ENCODE measurements at regions not wholly inside any gene's neighbourhood (a gene's known extent, or its start where the extent isn't known, plus 50 kb on each side); places are given as distances from the start of the nearest gene placed in this dataset.
"Not testable (repeated sequence)": the region's sequence is repeated elsewhere in the genome, so short reads cannot be mapped to it uniquely, and the experiment has no call there.

DNA sequence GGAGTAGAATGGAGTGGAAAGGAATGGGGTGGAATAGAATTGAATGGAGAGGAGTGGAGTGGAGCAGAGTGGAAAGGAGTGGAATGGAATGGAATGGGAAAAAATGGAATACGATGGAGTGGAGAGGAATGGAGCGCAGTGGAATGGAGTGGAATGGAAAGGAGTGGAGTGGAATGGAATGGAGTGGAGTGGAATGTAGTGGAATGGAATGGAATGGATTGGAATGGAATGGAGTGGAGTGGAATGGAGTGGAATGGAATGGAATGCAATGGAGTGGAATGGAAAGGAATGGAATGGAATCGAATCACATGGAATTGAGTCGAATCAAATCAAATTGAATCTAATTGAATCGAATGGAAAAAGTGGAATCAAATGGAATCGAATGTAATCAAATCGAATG lies 1016.1 kb downstream of the CDY1 start:
- FAIRE-seq (no peak), DNase-seq (no peak)
- no peaks in the 10 kb centered on the region for H3K27me3 ChIP-seq (ENCODE audit: control insufficient read depth in 3 of 3, insufficient read depth in 3 of 3, low read length in 3 of 3)
- no peak overlapping the region for H3K4me3 ChIP-seq (ENCODE audit: low read depth in 1 of 3, low read length in 3 of 3)
- WGBS, 3 donors = 86 to 94% methylated on average over 7 of the region's 7 CpGs; no CpG with 5 or more reads in 1 of the 3 donors
- no peak overlapping the region for H3K27ac ChIP-seq (ENCODE audit: low read depth in 1 of 3, low read length in 2 of 3)
- H3K36me3 ChIP-seq (ENCODE audit: control insufficient read depth in 3 of 3, insufficient read depth in 2 of 3, low read depth in 1 of 3, low read length in 3 of 3) = no peaks in the 10 kb centered on the region
- H3K9me3 ChIP-seq (ENCODE audit: control insufficient read depth in 2 of 2, insufficient read depth in 1 of 2, low read depth in 1 of 2, low read length in 1 of 2) = peaks cover 0 to 8% of the 10 kb centered on the region in 2 donors
- H3K4me1 ChIP-seq (ENCODE audit: control insufficient read depth in 3 of 3, insufficient read depth in 2 of 3, low read depth in 1 of 3, low read length in 2 of 3) = no peaks in the 10 kb centered on the region

DNA sequence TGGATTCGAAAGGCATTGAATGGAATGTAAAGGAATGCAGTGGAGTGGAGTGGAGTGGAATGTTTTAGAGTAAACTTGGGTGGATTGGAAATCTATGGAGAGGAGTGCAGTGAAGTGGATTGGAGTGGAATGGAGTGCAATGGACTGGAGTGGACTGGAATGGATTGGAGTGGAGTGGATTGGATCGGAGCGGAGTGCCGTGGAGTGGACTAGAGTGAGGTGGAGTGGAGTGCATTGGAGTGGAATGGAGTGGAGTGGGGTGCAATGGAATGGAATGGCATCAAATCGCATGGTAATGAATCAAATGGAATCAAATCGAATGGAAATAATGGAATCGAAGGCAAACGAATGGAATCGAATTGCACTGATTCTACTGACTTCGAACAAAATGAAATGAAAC lies 1023.9 kb downstream of the CDY1 start:
- not testable (repeated sequence) for H3K27ac ChIP-seq (ENCODE audit: low read depth in 1 of 3, low read length in 2 of 3); H3K4me3 ChIP-seq (ENCODE audit: low read depth in 1 of 3, low read length in 3 of 3); H3K36me3 ChIP-seq (ENCODE audit: control insufficient read depth in 3 of 3, insufficient read depth in 2 of 3, low read depth in 1 of 3, low read length in 3 of 3); DNase-seq; H3K27me3 ChIP-seq (ENCODE audit: control insufficient read depth in 3 of 3, insufficient read depth in 3 of 3, low read length in 3 of 3); H3K9me3 ChIP-seq (ENCODE audit: control insufficient read depth in 2 of 2, insufficient read depth in 1 of 2, low read depth in 1 of 2, low read length in 1 of 2); H3K4me1 ChIP-seq (ENCODE audit: control insufficient read depth in 3 of 3, insufficient read depth in 2 of 3, low read depth in 1 of 3, low read length in 2 of 3); FAIRE-seq
- 80 to 86% (median 84%) methylated on average over 10 of the region's 10 CpGs for WGBS, 3 donors

DNA sequence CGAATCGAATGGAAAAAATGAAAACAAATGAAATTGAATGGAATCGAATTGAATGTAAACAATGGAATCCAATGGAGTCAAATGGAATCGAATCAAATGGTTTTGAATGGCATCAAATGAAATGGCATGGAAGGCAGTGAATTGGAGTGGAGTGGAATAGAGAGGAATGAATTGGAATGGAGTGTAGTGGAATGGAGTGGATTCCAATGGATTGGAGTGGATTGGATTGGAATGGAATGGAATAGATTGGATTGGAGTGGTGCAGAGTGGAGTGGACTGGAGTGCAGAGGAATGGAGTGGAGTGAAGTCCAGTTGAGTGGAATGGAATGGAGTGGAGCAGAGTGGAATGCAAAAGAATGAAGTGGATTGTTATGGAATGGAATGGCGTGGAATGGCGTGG lies 1026.3 kb downstream of the CDY1 start:
- not testable (repeated sequence) for FAIRE-seq
- WGBS, 3 donors = 67 to 82% (median 79%) methylated on average over 3 to 6 of the region's 6 CpGs

DNA sequence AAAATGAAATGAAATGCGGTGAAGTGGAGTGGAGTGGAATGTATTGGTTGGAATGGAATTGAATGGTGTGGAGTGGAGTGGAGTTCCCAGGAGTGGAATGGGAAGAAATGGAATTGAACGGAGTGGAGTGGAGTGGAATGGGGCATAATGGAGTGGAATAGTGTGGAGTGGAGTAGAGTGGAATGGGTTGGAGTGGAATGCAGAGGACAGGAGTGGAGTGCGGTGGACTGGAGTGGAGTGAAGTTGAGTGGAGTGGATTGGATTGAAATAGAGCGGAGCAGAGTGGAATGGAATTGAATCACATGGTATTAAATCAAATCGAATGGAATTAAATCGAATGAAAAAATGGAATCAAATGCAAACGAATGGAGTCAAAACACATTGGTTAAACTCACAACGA lies 1042.3 kb downstream of the CDY1 start:
- H3K4me3 ChIP-seq (ENCODE audit: low read depth in 1 of 3, low read length in 3 of 3); H3K27ac ChIP-seq (ENCODE audit: low read depth in 1 of 3, low read length in 2 of 3); DNase-seq; H3K36me3 ChIP-seq (ENCODE audit: control insufficient read depth in 3 of 3, insufficient read depth in 2 of 3, low read depth in 1 of 3, low read length in 3 of 3); FAIRE-seq; H3K27me3 ChIP-seq (ENCODE audit: control insufficient read depth in 3 of 3, insufficient read depth in 3 of 3, low read length in 3 of 3); H3K4me1 ChIP-seq (ENCODE audit: control insufficient read depth in 3 of 3, insufficient read depth in 2 of 3, low read depth in 1 of 3, low read length in 2 of 3): not testable (repeated sequence)
- WGBS, 3 donors = 53 to 78% (median 70%) methylated on average over 2 to 8 of the region's 8 CpGs
- H3K9me3 ChIP-seq (ENCODE audit: control insufficient read depth in 2 of 2, insufficient read depth in 1 of 2, low read depth in 1 of 2, low read length in 1 of 2) = peaks cover 0 to 12% of the 10 kb centered on the region in 2 donors

More for the DNA sequence above, 1026.3 kb downstream of the CDY1 start:
- H3K4me3 ChIP-seq (ENCODE audit: low read depth in 1 of 3, low read length in 3 of 3); H3K9me3 ChIP-seq (ENCODE audit: control insufficient read depth in 2 of 2, insufficient read depth in 1 of 2, low read depth in 1 of 2, low read length in 1 of 2); H3K36me3 ChIP-seq (ENCODE audit: control insufficient read depth in 3 of 3, insufficient read depth in 2 of 3, low read depth in 1 of 3, low read length in 3 of 3); DNase-seq; H3K27me3 ChIP-seq (ENCODE audit: control insufficient read depth in 3 of 3, insufficient read depth in 3 of 3, low read length in 3 of 3); H3K4me1 ChIP-seq (ENCODE audit: control insufficient read depth in 3 of 3, insufficient read depth in 2 of 3, low read depth in 1 of 3, low read length in 2 of 3); H3K27ac ChIP-seq (ENCODE audit: low read depth in 1 of 3, low read length in 2 of 3): not testable (repeated sequence)

DNA sequence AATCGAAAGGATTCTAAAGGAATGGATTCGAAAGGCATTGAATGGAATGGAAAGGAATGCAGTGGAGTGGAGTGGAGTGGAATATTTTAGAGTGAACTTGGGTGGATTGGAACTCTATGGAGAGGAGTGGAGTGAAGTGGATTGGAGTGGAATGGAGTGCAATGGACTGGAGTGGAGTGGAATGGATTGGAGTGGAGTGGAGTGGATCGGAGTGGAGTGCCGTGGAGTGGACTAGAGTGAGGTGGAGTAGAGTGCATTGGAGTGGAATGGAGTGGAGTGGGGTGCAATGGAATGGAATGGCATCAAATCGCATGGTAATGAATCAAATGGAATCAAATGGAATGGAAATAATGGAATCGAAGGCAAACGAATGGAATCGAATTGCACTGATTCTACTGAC lies 1044.8 kb downstream of the CDY1 start:
- H3K36me3 ChIP-seq (ENCODE audit: control insufficient read depth in 3 of 3, insufficient read depth in 2 of 3, low read depth in 1 of 3, low read length in 3 of 3); H3K27me3 ChIP-seq (ENCODE audit: control insufficient read depth in 3 of 3, insufficient read depth in 3 of 3, low read length in 3 of 3); H3K4me1 ChIP-seq (ENCODE audit: control insufficient read depth in 3 of 3, insufficient read depth in 2 of 3, low read depth in 1 of 3, low read length in 2 of 3); H3K4me3 ChIP-seq (ENCODE audit: low read depth in 1 of 3, low read length in 3 of 3); DNase-seq; H3K27ac ChIP-seq (ENCODE audit: low read depth in 1 of 3, low read length in 2 of 3); FAIRE-seq: not testable (repeated sequence)
- peaks cover 0 to 23% of the 10 kb centered on the region in 2 donors for H3K9me3 ChIP-seq (ENCODE audit: control insufficient read depth in 2 of 2, insufficient read depth in 1 of 2, low read depth in 1 of 2, low read length in 1 of 2)
- WGBS, 3 donors = 66 to 78% (median 76%) methylated on average over 3 to 8 of the region's 8 CpGs

DNA sequence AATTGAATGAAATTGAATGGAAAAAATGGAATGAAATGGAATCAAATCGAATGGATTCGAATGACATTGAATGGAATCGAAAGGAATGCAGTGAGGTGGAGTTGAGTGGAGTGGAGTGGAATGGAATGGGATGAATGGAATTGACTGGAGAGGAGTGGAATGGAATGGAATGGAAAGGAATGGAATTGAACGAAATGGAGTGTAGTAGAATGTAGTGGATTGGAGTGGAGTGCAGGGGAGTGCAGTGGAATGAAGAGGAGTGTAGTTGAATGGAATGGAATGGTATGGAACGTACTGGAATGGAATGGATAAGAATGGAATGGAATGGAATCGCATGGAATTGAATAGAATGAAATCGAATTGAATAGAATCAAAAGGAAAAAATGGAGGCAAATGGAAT lies 1047.3 kb downstream of the CDY1 start:
- not testable (repeated sequence) for H3K27me3 ChIP-seq (ENCODE audit: control insufficient read depth in 3 of 3, insufficient read depth in 3 of 3, low read length in 3 of 3); H3K4me1 ChIP-seq (ENCODE audit: control insufficient read depth in 3 of 3, insufficient read depth in 2 of 3, low read depth in 1 of 3, low read length in 2 of 3); DNase-seq; FAIRE-seq; H3K27ac ChIP-seq (ENCODE audit: low read depth in 1 of 3, low read length in 2 of 3); H3K4me3 ChIP-seq (ENCODE audit: low read depth in 1 of 3, low read length in 3 of 3); H3K36me3 ChIP-seq (ENCODE audit: control insufficient read depth in 3 of 3, insufficient read depth in 2 of 3, low read depth in 1 of 3, low read length in 3 of 3)
- peaks cover 0 to 15% of the 10 kb centered on the region in 2 donors for H3K9me3 ChIP-seq (ENCODE audit: control insufficient read depth in 2 of 2, insufficient read depth in 1 of 2, low read depth in 1 of 2, low read length in 1 of 2)
- WGBS, 3 donors = 51 to 72% (median 67%) methylated on average over 7 of the region's 7 CpGs

DNA sequence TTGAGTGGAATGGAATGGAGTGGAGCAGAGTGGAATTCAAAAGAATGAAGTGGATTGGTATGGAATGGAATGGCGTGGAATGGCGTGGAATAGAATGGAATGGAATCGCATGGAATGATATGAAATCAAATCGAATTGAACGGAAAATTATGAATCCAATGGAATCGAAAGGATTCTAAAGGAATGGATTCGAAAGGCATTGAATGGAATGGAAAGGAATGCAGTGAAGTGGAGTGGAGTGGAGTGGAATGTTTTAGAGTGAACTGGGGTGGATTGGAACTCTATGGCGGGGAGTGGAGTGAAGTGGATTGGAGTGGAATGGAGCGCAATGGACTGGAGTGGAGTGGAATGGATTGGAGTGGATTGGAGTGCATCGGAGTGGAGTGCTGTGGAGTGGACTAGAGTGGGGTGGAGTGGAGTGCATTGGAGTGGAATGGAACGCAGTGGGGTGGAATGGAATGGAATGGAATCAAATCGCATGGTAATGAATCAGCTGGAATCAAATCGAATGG lies 1048.5 kb downstream of the CDY1 start:
- 68 to 76% (median 73%) methylated on average over 13 of the region's 13 CpGs for WGBS, 3 donors
- H3K9me3 ChIP-seq (ENCODE audit: control insufficient read depth in 2 of 2, insufficient read depth in 1 of 2, low read depth in 1 of 2, low read length in 1 of 2) = peaks cover 0 to 14% of the 10 kb centered on the region in 2 donors
- peak; percentile 16 to 22 for DNase-seq
- FAIRE-seq; H3K4me3 ChIP-seq (ENCODE audit: low read depth in 1 of 3, low read length in 3 of 3); H3K27me3 ChIP-seq (ENCODE audit: control insufficient read depth in 3 of 3, insufficient read depth in 3 of 3, low read length in 3 of 3); H3K27ac ChIP-seq (ENCODE audit: low read depth in 1 of 3, low read length in 2 of 3); H3K36me3 ChIP-seq (ENCODE audit: control insufficient read depth in 3 of 3, insufficient read depth in 2 of 3, low read depth in 1 of 3, low read length in 3 of 3); H3K4me1 ChIP-seq (ENCODE audit: control insufficient read depth in 3 of 3, insufficient read depth in 2 of 3, low read depth in 1 of 3, low read length in 2 of 3): not testable (repeated sequence)

DNA sequence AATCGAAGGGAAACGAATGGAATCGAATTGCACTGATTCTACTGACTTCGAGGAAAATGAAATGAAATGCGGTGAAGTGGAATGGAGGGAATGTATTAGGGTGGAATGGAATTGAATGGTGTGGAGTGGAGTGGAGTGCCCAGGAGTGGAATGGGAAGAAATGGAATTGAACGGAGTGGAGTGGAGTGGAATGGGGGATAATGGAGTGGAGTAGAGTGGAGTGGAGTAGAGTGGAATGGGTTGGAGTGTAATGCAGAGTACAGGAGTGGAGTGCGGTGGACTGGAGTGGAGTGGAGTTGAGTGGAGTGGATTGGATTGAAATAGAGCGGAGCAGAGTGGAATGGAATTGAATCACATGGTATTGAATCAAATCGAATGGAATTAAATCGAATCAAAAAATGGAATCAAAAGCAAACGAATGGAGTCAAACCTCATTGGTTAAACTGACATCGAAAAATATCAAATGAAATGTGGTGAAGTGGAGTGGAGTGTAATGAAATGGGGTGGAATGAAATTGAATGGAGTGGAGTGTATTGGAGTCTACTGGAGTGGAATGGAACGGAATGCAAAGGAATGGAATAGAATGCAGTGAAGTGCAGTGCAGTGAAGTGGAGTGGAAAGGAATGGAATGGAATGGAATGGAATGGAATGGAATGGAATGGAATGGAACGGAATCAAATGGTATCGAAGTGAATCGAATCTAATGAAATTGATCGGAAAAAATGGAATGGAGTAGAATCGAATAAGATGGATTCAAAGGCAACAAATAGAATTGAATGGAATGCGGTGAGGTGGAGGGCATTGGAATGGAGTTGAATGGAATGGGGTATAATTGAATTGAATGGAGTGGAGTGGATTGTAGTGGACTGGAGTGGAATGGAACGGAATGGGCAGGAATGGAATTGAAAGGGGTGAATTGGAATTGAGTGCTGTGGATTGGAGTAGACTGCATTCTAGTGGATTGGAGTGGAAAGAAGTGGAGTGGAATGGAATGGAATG lies 1049.3 kb downstream of the CDY1 start:
- 74 to 84% (median 80%) methylated on average over 20 of the region's 20 CpGs for WGBS, 3 donors
- not testable (repeated sequence) for H3K4me1 ChIP-seq (ENCODE audit: control insufficient read depth in 3 of 3, insufficient read depth in 2 of 3, low read depth in 1 of 3, low read length in 2 of 3); H3K4me3 ChIP-seq (ENCODE audit: low read depth in 1 of 3, low read length in 3 of 3); H3K27me3 ChIP-seq (ENCODE audit: control insufficient read depth in 3 of 3, insufficient read depth in 3 of 3, low read length in 3 of 3); H3K36me3 ChIP-seq (ENCODE audit: control insufficient read depth in 3 of 3, insufficient read depth in 2 of 3, low read depth in 1 of 3, low read length in 3 of 3); H3K27ac ChIP-seq (ENCODE audit: low read depth in 1 of 3, low read length in 2 of 3); FAIRE-seq
- DNase-seq = peak; percentile 40 to 51
- H3K9me3 ChIP-seq (ENCODE audit: control insufficient read depth in 2 of 2, insufficient read depth in 1 of 2, low read depth in 1 of 2, low read length in 1 of 2) = peaks cover 0 to 14% of the 10 kb centered on the region in 2 donors

Measured in small intestine (tissue), 7 donors.